K562 (cell line): ENCODE measurements at regions not wholly inside any gene's neighbourhood (a gene's known extent, or its start where the extent isn't known, plus 50 kb on each side); places are given as distances from the start of the nearest gene placed in this dataset.

Experiments
- ATAC-seq: fragments of 200-7000 bp; cut with Tn5 transposase; 3 replicates; pipeline ENCODE4 v1.9.1; 2020; ENCODE audit warnings: moderate library complexity
- BruUV-seq: library from RNA; stranded (reverse); fragments of 400-500 nt; replicated peaks from 2 replicates; lab custom pipeline; 2021; lab: Mats Ljungman, UMichigan
- CTCF ChIA-PET: fragments of 300-600 bp; formaldehyde crosslinking; extraction: SDS; loops from one replicate; lab custom pipeline; 2021; ENCODE audit warnings: low intra/inter-chr PET ratio; lab: Yijun Ruan, JAX
- POLR2A ChIA-PET: fragments of 300-600, 350-650 bp; sonication (Branson Sonifier 250); formaldehyde crosslinking; extraction: SDS; loops from one replicate; lab custom pipeline; 2021; ENCODE audit warnings: antibody characterized with exemption, inconsistent platforms; lab: Yijun Ruan, JAX
- DNase-seq, 4 experiments: peaks; one replicate each; pipeline versions ENCODE4 v3.0.0 to v3.0.0-alpha.2; 2011 to 2018; ENCODE audit warnings: low spot score in 3 of 4, mixed read lengths in 3 of 4; ENCODE audit errors: extremely low read depth in 1 of 4
- FAIRE-seq: peaks from 2 replicates; lab custom pipeline; 2011; peaks lifted over from hg19 to GRCh38; lab: Jason Lieb, UNC
- H2AFZ ChIP-seq: 2 replicates; pipeline ENCODE4 v1.6.0; 2011; ENCODE audit warnings: low read depth, low read length, control low read depth, inconsistent platforms
- H3K27ac ChIP-seq: fragments of 200-600 bp; 3 replicates; pipeline ENCODE4 v1.8.0; 2011; ENCODE audit warnings: low read depth, mild to moderate bottlenecking, control low read depth, inconsistent platforms, low read length, moderate library complexity, mixed read lengths; ENCODE audit errors: extremely low read depth
- H3K27me3 ChIP-seq, 2 experiments: fragments of 300-600 bp in 1 of 2; 2 replicates in 1 of 2; 3 replicates in 1 of 2; pipeline versions ENCODE4 v1.6.0 to v1.8.0; 2011; ENCODE audit warnings: inconsistent platforms in 2 of 2, low read length in 2 of 2, mild to moderate bottlenecking in 1 of 2, mixed read lengths in 1 of 2, moderate library complexity in 1 of 2; ENCODE audit not compliant: control insufficient read depth in 2 of 2, insufficient read depth in 2 of 2
- H3K36me3 ChIP-seq: fragments of 300-600 bp; 3 replicates; pipeline ENCODE4 v1.8.0; 2011; ENCODE audit warnings: mild to moderate bottlenecking, low read length, inconsistent platforms; ENCODE audit not compliant: control insufficient read depth, insufficient read depth
- H3K4me1 ChIP-seq, 2 experiments: fragments of 200-600 bp in 1 of 2; replicated peaks in 1 of 2; 2 replicates in 1 of 2; 3 replicates in 1 of 2; pipeline versions ENCODE4 v1.5.1 to v1.8.0; 2011; ENCODE audit warnings: inconsistent platforms in 2 of 2, low read length in 2 of 2, mild to moderate bottlenecking in 1 of 2, mixed read lengths in 1 of 2, moderate library complexity in 1 of 2; ENCODE audit not compliant: control insufficient read depth in 2 of 2, insufficient read depth in 2 of 2
- H3K4me2 ChIP-seq: 2 replicates; pipeline ENCODE4 v1.6.1; 2011; ENCODE audit warnings: low read length, control low read depth, inconsistent platforms, mixed read lengths; ENCODE audit not compliant: insufficient read depth
- H3K4me3 ChIP-seq: fragments of 200-600 bp; sonication (generic), shearing (Covaris generic); 2 replicates; pipeline ENCODE4 v1.5.1; 2016; ENCODE audit warnings: control low read depth, inconsistent platforms
- H3K79me2 ChIP-seq: fragments of 200-600 bp; 3 replicates; pipeline ENCODE4 v1.8.0; 2011; ENCODE audit warnings: low read length, inconsistent platforms; ENCODE audit not compliant: control insufficient read depth, insufficient read depth
- H3K9ac ChIP-seq, 2 experiments: 2 replicates each; pipeline versions ENCODE4 v1.6.0 to v1.6.1; 2011; ENCODE audit warnings: low read depth in 2 of 2, low read length in 2 of 2, control low read depth in 1 of 2, inconsistent platforms in 1 of 2, mild to moderate bottlenecking in 1 of 2, mixed read lengths in 1 of 2; ENCODE audit not compliant: insufficient read depth in 1 of 2
- H3K9me1 ChIP-seq: one replicate; pipeline ENCODE4 v1.6.0; 2011; ENCODE audit warnings: inconsistent platforms, mild to moderate bottlenecking, low read length, moderate library complexity; ENCODE audit not compliant: control insufficient read depth, insufficient read depth
- H3K9me3 ChIP-seq: replicated peaks from 2 replicates; pipeline ENCODE4 v1.5.1; 2011; ENCODE audit warnings: low read depth, low read length, inconsistent platforms; ENCODE audit not compliant: control insufficient read depth, insufficient read depth
- H4K20me1 ChIP-seq: replicated peaks from 2 replicates; pipeline ENCODE4 v1.6.1; 2011; ENCODE audit warnings: low read length, inconsistent platforms, mixed read lengths; ENCODE audit not compliant: control insufficient read depth, insufficient read depth
- CXXC5 ChIP-seq: fragments of 250-450 bp; sonication (Bioruptor Pico); IDR thresholded peaks from 2 replicates; pipeline ENCODE4 v1.8.0; 2022; ENCODE audit warnings: inconsistent platforms, mild to moderate bottlenecking, moderate library complexity
- ZBTB2 ChIP-seq: fragments of 450-650 bp; IDR thresholded peaks from 2 replicates; pipeline ENCODE4 v1.6.1; 2016; ENCODE audit warnings: antibody characterized with exemption
- ZNF197 ChIP-seq: fragments of 200-800 bp; sonication (Bioruptor generic); IDR thresholded peaks from 2 replicates; pipeline ENCODE4 v1.6.1; 2016; ENCODE audit warnings: low read depth, missing genetic modification characterization, missing compliant biosample characterization
- ZNF551 ChIP-seq: fragments of 250-450 bp; sonication (Bioruptor Pico); IDR thresholded peaks from 2 replicates; pipeline ENCODE4 v1.5.0; 2021; ENCODE audit warnings: mild to moderate bottlenecking, moderate library complexity
- ZNF717 ChIP-seq: fragments of 250-450 bp; sonication (Bioruptor Pico); IDR thresholded peaks from 2 replicates; pipeline ENCODE4 v1.5.0; 2021
- WGBS: fragments of 100-300 bp; shearing (Covaris generic); methylation state at CpG from one replicate; pipeline ENCODE4 v1.1.6; 2016; ENCODE audit warnings: low coverage, mixed read lengths; ENCODE audit not compliant: insufficient coverage; ENCODE audit errors: missing lambda C conversion rate; 5-methylcytosine and 5-hydroxymethylcytosine counted together
- in situ Hi-C: fragments of 300-500 bp; cut with MboI; formaldehyde crosslinking; loops from 4 replicates; pipeline ENCODE4 v1.15.0; 2018; ENCODE audit warnings: inconsistent platforms, mixed read lengths
- intact Hi-C: fragments of 100-400 bp; cut with micrococcal nuclease; formaldehyde crosslinking; loops from 2 replicates; pipeline ENCODE4 v1.14.2; 2022

GRCh38 chr7:22670422-22670815 lies 56.6 kb upstream of the IL6 start:
- Histone ChIP-seq H3K79me2 (peaks cover 76% of the 10 kb centered on the region), H3K27me3 (no peaks in the 10 kb centered on the region), H3K9me3 (no peaks in the 10 kb centered on the region), H3K36me3 (peaks cover 5% of the 10 kb centered on the region; the same call in 1 of the 3 replicates), H4K20me1 (no peaks in the 10 kb centered on the region), H3K4me1 (peaks cover 10 to 84% of the 10 kb centered on the region in 2 experiments), H3K9me1 (no peaks in the 10 kb centered on the region), H3K27ac (no peak overlapping the region), H3K4me2 (no peak overlapping the region), H2AFZ (no peak overlapping the region), H3K4me3 (no peak overlapping the region), H3K9ac (no peak overlapping the region)
- no TSS peak for BruUV-seq
- ChIA-PET CTCF (no interaction called here), POLR2A (interaction anchor here (1.8 to 3.0 kb wide), 2 partner anchors 11 to 26 kb away, joined by 3 to 7 read pairs; no protein-coding TSS in a partner anchor)
- intact Hi-C loops = no loop called here
- in situ Hi-C loops = no loop called here
- ATAC-seq (no peak), FAIRE-seq (no peak), DNase-seq (no peak)
- TF ChIP-seq ZBTB2 (no peak), ZNF717 (CRISPR knock-in tag) (no peak), CXXC5 (CRISPR knock-in tag) (0 out of 2 replicates have a peak, but pooled peaks have one; percentile 5), ZNF551 (CRISPR knock-in tag) (no peak), ZNF197 (CRISPR knock-in tag) (no peak)
- WGBS = 50% methylated on average over 1 of the region's 1 CpG
